ENCODE measurements at regions not wholly inside any gene's neighbourhood (a gene's known extent, or its start where the extent isn't known, plus 50 kb on each side); places are given as distances from the start of the nearest gene placed in this dataset.

- TF ChIP-seq TAF1 (IDR thresholded peaks at IDR 0.05; ENCODE audit: low read depth, low read length) (no peak), POLR2AphosphoS5 (IDR thresholded peaks at IDR 0.05; ENCODE audit: low read depth, low read length) (no peak), POLR2A (IDR thresholded peaks at IDR 0.05; ENCODE audit: low read depth, low read length) (no peak), SPI1 (IDR thresholded peaks at IDR 0.05; ENCODE audit: low read depth, low read length) (no peak), POU2F2 (IDR thresholded peaks at IDR 0.05; ENCODE audit: low read depth, low read length) (no peak)
Measured at GRCh38 chr3:107206945-107207344, 170.3 kb upstream of the CCDC54 start.

Data from GM12891 (cell line).